ENCODE measurements at regions not wholly inside any gene's neighbourhood (a gene's known extent, or its start where the extent isn't known, plus 50 kb on each side); places are given as distances from the start of the nearest gene placed in this dataset.

DNA sequence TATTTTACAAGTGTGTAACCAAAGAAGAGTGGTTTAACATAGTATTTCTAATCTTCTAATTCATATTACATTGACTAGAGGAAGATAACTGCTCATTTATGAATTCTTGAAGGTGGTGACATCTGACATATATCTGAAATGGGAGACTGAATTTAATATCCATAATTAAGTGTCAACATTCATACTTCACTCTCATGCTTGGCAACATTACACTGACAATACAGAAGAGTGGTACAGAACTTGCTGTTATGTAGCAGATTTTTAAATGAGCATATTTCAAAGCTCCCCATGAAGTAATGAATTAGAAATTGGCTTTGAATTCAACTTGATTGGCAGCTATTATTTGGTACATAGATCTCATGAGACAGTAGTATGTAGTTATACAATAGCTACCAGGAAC is 125.8 kb upstream of the POT1 start:
- DNase-seq (ENCODE audit: low read depth): no peak

DNA sequence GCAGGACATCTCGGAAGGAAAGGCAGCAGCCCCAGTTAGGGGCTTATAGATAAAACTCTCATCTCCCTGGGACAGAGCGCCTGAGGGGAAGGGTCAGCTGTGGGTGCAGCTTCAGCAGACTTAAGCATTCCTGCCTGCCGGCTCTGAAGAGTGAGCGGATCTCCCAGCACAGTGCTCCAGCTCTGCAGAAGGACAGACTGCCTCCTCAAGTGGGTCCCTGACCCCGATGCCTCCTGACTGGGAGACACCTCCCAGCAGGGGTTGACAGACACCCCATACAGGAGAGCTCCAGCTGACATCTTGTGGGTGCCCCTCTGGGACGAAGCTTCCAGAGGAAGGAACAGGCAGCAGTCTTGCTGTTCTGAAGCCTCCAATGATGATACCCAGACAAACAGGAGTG is 117.1 kb upstream of the POT1 start:
- no peak for DNase-seq (ENCODE audit: low read depth)

DNA sequence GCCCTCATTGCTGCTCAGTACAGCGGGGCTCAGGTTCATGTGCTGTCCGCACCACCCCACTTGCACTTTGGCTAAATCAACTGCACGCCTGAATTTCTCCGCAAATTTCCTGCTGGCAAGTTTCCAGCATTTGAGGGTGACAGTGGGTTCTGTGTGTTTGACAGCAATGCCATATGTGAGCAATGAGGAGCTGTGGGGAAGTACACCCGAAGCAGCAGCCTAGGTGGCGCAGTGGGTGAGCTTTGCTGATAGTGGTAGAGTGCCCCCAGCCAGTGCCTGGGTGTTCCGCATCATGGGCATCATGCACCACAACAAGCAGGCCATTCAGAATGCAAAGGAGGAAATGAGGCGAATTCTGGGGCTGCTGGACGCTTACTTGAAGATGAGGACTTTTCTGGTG is 103.9 kb upstream of the POT1 start:
- DNase-seq (ENCODE audit: low read depth): no peak

DNA sequence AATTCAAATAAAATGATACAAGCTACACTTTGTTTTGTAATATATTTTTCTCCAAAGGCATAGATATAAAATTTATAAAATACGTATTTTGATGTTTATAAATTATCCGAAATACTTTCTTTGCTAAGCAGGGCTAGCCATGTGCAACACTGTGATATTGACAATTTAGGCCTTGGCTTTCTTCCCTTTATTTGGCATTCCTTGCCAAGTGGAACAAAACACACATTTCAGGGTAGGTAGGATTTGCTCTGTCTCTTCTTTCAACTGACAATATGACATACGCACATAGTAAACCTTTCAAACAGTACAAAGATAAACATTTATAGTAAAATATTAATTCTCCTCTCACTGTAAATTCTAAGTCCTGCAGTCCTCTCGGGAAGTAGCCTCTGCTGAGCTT is 103.3 kb upstream of the POT1 start:
- DNase-seq (ENCODE audit: low read depth): no peak

DNA sequence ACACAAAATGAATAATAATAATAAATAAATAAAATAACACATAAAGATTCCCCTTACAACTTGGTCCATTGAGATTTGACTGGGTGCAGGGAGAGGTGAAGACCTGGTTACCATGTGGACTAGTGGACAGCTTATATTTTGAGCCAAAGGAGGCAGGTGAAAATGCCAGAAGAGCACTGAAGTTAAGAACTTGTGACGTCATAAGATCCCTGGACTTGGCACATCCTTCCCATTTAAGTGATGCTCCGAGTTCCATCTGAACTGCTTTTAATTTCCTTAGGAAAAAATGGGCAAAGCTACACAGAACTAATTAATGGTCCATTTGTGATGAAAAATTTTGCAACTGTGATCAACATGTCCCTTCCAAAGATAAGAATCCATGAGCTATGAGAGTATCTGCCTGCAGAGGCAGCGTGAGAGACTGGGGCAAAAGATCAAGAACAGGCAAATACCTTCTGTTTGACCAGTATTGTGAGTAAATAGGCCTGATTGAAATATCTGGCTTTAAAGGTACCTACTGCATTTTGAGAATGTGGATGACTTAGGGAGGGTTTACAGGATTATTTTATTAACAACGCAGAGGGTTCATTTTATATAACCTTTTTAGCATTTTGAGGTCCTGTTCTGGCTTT is 101.2 kb upstream of the POT1 start:
- no peak for DNase-seq (ENCODE audit: low read depth)

DNA sequence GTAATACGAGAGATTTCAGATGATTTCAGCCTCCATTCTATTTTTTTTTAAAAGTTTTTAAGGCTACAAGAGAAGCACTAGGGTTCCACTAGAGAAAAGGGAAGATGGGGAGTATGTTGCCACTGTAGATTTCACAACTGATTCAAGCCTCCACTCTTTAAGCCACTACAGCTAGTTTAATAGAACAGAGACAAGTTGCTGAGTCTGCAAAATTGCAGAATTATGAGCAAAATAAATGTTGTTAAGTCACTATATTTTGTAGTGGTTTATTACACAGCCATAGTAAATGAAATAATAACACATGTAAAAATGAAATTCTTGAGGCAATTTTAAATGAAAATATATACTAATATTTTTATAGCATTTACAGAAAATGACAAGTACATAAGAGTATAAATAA is 96.0 kb upstream of the POT1 start:
- DNase-seq (ENCODE audit: low read depth): no peak

DNA sequence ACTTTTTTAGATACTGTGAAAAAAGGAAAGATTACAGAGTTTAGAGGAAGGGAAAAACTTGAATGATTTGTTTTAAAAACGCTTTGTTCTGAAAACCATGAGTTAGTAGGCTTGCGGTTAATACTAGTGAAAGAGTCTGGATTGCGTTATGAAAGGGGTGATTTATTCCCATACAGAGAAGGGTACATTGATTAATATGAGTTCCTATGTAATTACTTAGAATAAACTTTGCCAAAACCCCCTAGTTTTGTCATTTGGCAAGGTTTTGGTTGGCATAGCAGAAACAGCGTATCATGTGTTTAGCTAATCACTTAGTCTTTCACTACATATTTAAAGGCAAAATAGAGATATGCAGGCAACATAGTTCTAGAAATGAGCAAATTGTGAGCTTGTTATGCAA is 91.2 kb upstream of the POT1 start:
- no peak for DNase-seq (ENCODE audit: low read depth)

DNA sequence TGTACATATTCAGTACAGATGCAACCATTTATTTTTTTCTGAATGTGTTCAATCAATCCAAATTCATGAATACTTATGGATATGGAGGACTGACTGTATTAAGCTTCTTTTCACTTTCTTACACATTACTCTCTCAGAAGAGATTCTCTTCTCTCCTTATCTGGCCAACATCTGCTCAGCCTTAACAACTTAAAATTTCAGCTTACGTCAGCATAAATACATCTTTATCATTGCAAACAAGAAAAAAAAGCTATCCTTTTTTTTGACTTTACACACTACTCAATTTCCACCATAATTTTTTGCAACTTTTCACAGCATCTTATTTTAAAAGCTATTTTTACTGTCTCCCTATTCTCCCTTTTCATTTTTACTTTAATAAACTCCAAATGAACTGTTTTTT is 80.9 kb upstream of the POT1 start:
- DNase-seq (ENCODE audit: low read depth): no peak

DNA sequence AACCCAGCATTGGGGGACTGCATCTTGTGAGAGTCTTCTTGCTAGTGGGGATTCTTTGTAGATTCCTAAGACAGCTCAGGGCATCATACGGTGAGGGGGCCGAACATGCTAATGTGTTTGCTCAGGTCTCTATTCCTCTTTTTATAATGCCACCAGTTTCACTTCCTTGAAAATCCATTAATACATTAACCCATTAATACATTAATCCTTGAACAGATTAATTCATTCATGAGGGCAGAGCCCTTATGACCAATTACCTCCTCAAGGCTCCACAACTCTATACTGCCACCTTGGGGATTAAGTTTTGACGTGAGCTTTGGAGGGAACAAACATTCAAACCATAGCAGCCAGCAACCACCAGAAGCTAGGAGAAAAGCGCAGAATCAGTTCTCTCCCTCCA is 67.2 kb upstream of the POT1 start:
- DNase-seq (ENCODE audit: low read depth): no peak

DNA sequence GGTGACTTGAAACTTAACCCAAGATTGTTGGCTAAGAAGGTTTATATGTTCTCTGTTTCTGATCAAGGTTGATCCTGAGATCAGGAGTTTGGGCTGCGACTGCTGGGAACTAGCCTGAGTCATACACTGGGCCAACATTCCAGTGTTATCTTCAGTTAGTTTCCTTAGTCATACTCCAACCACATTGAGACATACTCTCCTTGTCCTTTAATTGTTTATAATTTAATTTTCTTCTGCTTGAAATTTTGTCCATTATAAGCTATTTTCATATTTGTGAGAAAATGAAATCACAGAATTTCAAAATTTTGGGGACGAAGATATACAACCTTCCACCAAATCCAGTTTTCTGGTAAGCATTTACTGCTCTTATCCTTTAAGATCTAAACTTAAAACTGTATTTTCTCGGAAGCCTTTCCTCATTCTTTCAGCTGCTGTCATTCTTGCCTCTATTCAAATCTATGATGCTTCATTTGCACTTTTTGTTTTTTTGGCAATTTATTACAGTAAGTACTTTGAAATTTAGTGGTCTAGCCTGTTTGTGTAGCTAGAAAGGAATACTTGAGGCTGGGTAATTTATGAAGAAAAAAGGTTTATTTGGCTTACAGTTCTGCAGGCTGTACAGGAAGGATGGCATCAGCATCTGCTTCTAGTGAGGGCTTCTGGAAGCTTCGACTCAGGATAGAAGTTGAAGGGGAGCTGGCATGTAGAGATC is 63.4 kb upstream of the POT1 start:
- peak; percentile 45 for DNase-seq (ENCODE audit: low read depth)

DNA sequence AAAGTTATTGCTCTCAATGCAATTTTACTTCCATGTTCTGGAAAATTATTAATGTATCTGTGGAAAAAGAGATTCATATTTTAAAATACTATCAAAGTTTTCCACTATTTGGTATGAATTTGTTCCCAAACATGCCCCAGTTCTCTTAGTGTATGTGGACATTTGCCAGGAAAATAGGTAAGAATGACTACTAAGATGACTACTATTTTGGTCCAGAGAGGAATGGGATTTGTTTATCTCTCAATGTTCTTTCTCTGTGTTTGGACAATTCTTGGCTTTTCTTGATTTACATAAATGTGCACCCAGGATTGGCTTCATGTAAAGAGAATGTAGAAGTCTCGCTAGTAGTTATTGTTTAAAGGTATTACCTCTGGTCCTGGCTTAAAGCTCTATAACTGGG is 60.3 kb upstream of the POT1 start:
- DNase-seq (ENCODE audit: low read depth): peak; percentile 4
